ENCODE measurements at regions not wholly inside any gene's neighbourhood (a gene's known extent, or its start where the extent isn't known, plus 50 kb on each side); places are given as distances from the start of the nearest gene placed in this dataset.

DNA sequence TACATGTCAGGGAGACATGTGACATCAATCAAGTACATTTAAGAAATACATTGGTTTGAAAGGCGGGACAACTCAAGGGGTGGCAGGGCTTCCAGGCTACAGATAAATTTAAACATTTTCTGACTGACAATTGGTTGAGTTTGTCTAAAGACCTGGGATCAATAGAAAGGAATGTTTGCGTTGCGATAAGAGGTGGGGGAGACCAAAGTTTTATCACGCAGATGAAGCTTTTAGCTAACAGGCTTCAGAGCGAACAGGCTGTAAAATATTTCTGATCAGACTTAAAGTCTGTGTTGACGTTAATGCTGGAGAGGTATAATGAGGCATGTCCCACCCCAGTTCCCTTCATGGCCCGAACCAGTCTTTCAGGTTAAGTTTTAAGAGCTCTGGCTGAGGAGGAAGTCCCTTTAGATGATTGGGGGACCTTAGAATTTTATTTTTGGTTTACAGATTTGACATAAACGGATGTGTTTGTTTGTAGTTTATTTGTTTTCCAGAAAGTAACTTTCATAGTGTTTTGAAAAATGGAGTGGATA is 346.7 kb upstream of the RASGEF1B start:
- TF ChIP-seq, protein P1, sequence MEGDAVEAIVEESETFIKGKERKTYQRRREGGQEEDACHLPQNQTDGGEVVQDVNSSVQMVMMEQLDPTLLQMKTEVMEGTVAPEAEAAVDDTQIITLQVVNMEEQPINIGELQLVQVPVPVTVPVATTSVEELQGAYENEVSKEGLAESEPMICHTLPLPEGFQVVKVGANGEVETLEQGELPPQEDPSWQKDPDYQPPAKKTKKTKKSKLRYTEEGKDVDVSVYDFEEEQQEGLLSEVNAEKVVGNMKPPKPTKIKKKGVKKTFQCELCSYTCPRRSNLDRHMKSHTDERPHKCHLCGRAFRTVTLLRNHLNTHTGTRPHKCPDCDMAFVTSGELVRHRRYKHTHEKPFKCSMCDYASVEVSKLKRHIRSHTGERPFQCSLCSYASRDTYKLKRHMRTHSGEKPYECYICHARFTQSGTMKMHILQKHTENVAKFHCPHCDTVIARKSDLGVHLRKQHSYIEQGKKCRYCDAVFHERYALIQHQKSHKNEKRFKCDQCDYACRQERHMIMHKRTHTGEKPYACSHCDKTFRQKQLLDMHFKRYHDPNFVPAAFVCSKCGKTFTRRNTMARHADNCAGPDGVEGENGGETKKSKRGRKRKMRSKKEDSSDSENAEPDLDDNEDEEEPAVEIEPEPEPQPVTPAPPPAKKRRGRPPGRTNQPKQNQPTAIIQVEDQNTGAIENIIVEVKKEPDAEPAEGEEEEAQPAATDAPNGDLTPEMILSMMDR (IDR thresholded peaks at IDR 0.05): no peak
- no peak for TF ChIP-seq EZH2phosphoT487 (IDR thresholded peaks at IDR 0.05)

Data from neural progenitor cell (in vitro differentiated cells).